Keratinocyte (primary cell): ENCODE measurements at regions not wholly inside any gene's neighbourhood (a gene's known extent, or its start where the extent isn't known, plus 50 kb on each side); places are given as distances from the start of the nearest gene placed in this dataset.

Experiments used
- EZH2 ChIP-seq: IDR thresholded peaks from one replicate; pipeline ENCODE4 v1.6.1; 2012; ENCODE audit warnings: inconsistent platforms, mild to moderate bottlenecking, low read length, moderate library complexity
- TF ChIP-seq, protein P1 (sequence below), 3 experiments: IDR thresholded peaks in 1 of 3; conservative IDR thresholded peaks in 1 of 3; optimal IDR thresholded peaks in 1 of 3; 2 replicates in 2 of 3; 3 replicates in 1 of 3; pipeline versions ENCODE3 to v1.5.1; 2011; ENCODE audit warnings: low read length in 3 of 3, mild to moderate bottlenecking in 3 of 3, moderate library complexity in 2 of 3, control low read depth in 1 of 3, inconsistent platforms in 1 of 3; ENCODE audit not compliant: insufficient read depth in 2 of 3; ENCODE audit errors: extremely low read depth in 1 of 3

DNA sequence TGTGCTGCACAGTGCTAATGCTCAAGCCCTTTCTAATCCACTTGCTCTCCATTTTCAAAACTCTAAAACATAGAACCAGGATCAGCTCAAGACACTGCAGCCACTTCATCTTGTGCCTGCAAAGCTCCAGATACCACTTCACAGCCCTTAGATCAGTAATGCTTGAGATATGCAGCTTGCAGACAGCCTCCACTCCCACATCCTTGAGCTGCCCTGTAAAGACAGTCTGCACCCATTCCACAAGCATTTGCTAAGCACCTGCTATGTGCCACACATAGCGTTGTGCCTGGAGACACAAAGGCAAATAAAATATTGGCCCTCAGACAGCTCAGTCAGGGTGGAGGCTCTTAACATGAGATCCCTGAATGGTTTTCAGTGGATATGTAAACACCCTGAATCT is 192.5 kb upstream of the SNX19 start:
- TF ChIP-seq, protein P1, sequence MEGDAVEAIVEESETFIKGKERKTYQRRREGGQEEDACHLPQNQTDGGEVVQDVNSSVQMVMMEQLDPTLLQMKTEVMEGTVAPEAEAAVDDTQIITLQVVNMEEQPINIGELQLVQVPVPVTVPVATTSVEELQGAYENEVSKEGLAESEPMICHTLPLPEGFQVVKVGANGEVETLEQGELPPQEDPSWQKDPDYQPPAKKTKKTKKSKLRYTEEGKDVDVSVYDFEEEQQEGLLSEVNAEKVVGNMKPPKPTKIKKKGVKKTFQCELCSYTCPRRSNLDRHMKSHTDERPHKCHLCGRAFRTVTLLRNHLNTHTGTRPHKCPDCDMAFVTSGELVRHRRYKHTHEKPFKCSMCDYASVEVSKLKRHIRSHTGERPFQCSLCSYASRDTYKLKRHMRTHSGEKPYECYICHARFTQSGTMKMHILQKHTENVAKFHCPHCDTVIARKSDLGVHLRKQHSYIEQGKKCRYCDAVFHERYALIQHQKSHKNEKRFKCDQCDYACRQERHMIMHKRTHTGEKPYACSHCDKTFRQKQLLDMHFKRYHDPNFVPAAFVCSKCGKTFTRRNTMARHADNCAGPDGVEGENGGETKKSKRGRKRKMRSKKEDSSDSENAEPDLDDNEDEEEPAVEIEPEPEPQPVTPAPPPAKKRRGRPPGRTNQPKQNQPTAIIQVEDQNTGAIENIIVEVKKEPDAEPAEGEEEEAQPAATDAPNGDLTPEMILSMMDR (optimal IDR thresholded peaks at IDR 0.05 in 1 of 3, IDR thresholded peaks at IDR 0.05 in 1 of 3, conservative IDR thresholded peaks at IDR 0.05 in 1 of 3; ENCODE audit: extremely low read depth in 1 of 3, insufficient read depth in 2 of 3, low read length in 3 of 3) = no peak
- TF ChIP-seq EZH2 = no peak
